Naive B cell (primary cell): ENCODE measurements at regions not wholly inside any gene's neighbourhood (a gene's known extent, or its start where the extent isn't known, plus 50 kb on each side); places are given as distances from the start of the nearest gene placed in this dataset.
A peak's percentile ranks its signal among the peaks of the same experiment; 100 is the strongest.

Source experiments
- ATAC-seq, 2 donors: fragments of 150-1000 bp; cut with Tn5 transposase; 2 replicates each; pipeline ENCODE4 v1.10.0; 2021; ENCODE audit warnings: low read depth in 2 of 2, mild to moderate bottlenecking in 2 of 2, moderate library complexity in 2 of 2
- DNase-seq: peaks from one replicate; pipeline ENCODE4 v3.0.0; 2022
- H3K27ac Mint-ChIP-seq, 6 donors: one replicate each; pipeline ENCODE4 v1.8.0; 2020 to 2022; ENCODE audit warnings: mild to moderate bottlenecking in 6 of 6, mixed read lengths in 6 of 6, moderate library complexity in 5 of 6, inconsistent platforms in 2 of 6
- H3K27me3 Mint-ChIP-seq, 3 donors: one replicate each; pipeline ENCODE4 v1.8.0; 2021 to 2022; ENCODE audit warnings: mixed read lengths in 3 of 3, mild to moderate bottlenecking in 1 of 3
- H3K36me3 Mint-ChIP-seq, 2 donors: one replicate each; pipeline ENCODE4 v1.8.0; 2020 to 2022; ENCODE audit warnings: mixed read lengths in 2 of 2, inconsistent platforms in 1 of 2, mild to moderate bottlenecking in 1 of 2
- H3K4me1 Mint-ChIP-seq, 3 donors: one replicate each; pipeline ENCODE4 v1.8.0; 2020 to 2022; ENCODE audit warnings: mixed read lengths in 3 of 3, inconsistent platforms in 1 of 3, mild to moderate bottlenecking in 1 of 3, moderate library complexity in 1 of 3
- H3K4me3 Mint-ChIP-seq, 8 donors: one replicate each; pipeline ENCODE4 v1.8.0; 2020 to 2022; ENCODE audit warnings: mild to moderate bottlenecking in 8 of 8, mixed read lengths in 8 of 8, moderate library complexity in 8 of 8, inconsistent platforms in 2 of 8
- H3K9me3 Mint-ChIP-seq, 7 donors: one replicate each; pipeline ENCODE4 v1.8.0; 2020 to 2022; ENCODE audit warnings: mixed read lengths in 7 of 7, mild to moderate bottlenecking in 5 of 7, inconsistent platforms in 2 of 7, moderate library complexity in 1 of 7

DNA sequence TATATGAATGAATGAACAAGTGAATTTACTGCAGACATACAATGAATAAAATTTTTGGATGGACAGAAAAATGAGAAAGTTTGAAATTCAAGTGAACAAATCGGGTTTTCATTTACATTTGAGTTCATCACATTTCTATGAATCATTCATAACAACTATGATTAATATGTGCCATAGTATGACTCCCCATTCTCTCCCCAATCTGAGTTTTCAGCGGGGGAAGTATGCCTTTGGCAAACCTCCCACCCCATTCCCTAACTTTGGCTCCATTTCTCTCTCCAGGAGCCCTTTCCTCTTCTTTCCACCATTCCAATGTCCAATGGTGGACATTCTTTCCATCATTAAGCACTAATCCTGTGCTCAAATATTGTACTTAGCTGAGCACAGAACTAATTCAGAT is 96.8 kb upstream of the LSM8 start:
- no peak for ATAC-seq
- no peak for DNase-seq
- H3K36me3 Mint-ChIP-seq, result no peaks in the 10 kb centered on the region
- peaks cover 6 to 10% (median 10%) of the 10 kb centered on the region in 3 donors for H3K27me3 Mint-ChIP-seq
- H3K9me3 Mint-ChIP-seq, result peaks cover 0 to 7% (median 2%) of the 10 kb centered on the region in 7 donors
- no peak overlapping the region for H3K4me3 Mint-ChIP-seq
- H3K4me1 Mint-ChIP-seq, result no peaks in the 10 kb centered on the region
- H3K27ac Mint-ChIP-seq, result no peak overlapping the region

- peaks cover 0 to 2% (median 0%) of the 10 kb centered on the region in 7 donors for H3K9me3 Mint-ChIP-seq
- H3K27me3 Mint-ChIP-seq, result peaks cover 0 to 12% (median 0%) of the 10 kb centered on the region in 3 donors
- no peak overlapping the region for H3K4me3 Mint-ChIP-seq
- H3K27ac Mint-ChIP-seq, result peak overlapping the region in 1 of 6 donors; percentile 8
- H3K36me3 Mint-ChIP-seq, result no peaks in the 10 kb centered on the region
- H3K4me1 Mint-ChIP-seq, result no peaks in the 10 kb centered on the region
- ATAC-seq, result no peak
- DNase-seq, result no peak
Observed at GRCh38 chr7:118094044-118094443, 89.9 kb upstream of the LSM8 start.

- no peaks in the 10 kb centered on the region for H3K36me3 Mint-ChIP-seq
- H3K27me3 Mint-ChIP-seq, result peaks cover 0 to 5% (median 0%) of the 10 kb centered on the region in 3 donors
Observed at GRCh38 chr7:118104812-118105441, 79.0 kb upstream of the LSM8 start.

GRCh38 chr7:118109607-118110006 is 74.4 kb upstream of the LSM8 start:
- H3K27me3 Mint-ChIP-seq, result peaks cover 0 to 9% (median 8%) of the 10 kb centered on the region in 3 donors
- H3K4me1 Mint-ChIP-seq, result no peaks in the 10 kb centered on the region
- H3K4me3 Mint-ChIP-seq, result no peak overlapping the region
- H3K36me3 Mint-ChIP-seq, result no peaks in the 10 kb centered on the region
- peaks cover 0 to 10% (median 5%) of the 10 kb centered on the region in 7 donors for H3K9me3 Mint-ChIP-seq
- H3K27ac Mint-ChIP-seq, result no peak overlapping the region
- DNase-seq (no peak), ATAC-seq (no peak)

More at GRCh38 chr7:118104812-118105441, 79.0 kb upstream of the LSM8 start:
- no peak overlapping the region for H3K4me3 Mint-ChIP-seq
- peaks cover 0 to 7% (median 0%) of the 10 kb centered on the region in 7 donors for H3K9me3 Mint-ChIP-seq
- H3K27ac Mint-ChIP-seq, result no peak overlapping the region
- H3K4me1 Mint-ChIP-seq, result no peaks in the 10 kb centered on the region
- ATAC-seq (no peak), DNase-seq (no peak)

DNA sequence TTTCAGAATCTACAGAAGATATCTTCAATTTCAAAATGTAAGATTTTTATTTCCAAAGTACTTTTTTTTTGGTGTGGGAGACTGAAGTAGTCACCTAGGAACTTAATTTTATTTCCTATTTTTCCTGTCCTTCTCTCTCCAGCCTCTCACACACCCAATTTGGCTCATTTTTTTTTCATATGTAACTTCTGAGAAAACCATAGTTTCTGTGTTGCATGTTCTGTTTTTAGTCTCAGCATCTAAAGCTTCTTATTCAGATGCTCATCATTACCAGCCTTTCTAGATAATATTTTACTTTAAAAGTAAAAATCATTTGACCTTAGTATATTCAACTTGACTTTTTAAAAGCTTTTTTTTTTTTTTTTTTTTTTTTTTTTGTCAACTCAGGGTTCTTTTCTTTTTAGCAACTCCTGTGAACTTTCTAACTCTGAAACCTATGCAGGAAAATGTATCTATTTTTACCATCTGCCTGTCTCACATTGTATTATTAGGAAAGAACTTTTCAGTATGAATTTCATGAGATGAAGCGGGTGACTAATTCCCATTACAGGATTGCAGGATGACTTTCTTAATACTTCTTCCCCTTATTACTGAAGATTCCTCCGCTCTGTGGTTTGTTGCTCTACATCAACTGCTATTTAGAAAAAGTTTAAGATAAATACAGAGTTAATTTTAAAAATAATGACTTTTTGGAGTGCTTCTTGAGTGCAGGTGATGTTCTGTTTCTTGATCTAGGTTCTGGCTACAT is 73.6 kb upstream of the LSM8 start:
- peaks cover 0 to 9% (median 8%) of the 10 kb centered on the region in 3 donors for H3K27me3 Mint-ChIP-seq
- DNase-seq (no peak), ATAC-seq (no peak)
- no peaks in the 10 kb centered on the region for H3K36me3 Mint-ChIP-seq
- peaks cover 0 to 12% (median 5%) of the 10 kb centered on the region in 7 donors for H3K9me3 Mint-ChIP-seq
- H3K27ac Mint-ChIP-seq, result no peak overlapping the region
- H3K4me1 Mint-ChIP-seq, result no peaks in the 10 kb centered on the region
- no peak overlapping the region for H3K4me3 Mint-ChIP-seq

DNA sequence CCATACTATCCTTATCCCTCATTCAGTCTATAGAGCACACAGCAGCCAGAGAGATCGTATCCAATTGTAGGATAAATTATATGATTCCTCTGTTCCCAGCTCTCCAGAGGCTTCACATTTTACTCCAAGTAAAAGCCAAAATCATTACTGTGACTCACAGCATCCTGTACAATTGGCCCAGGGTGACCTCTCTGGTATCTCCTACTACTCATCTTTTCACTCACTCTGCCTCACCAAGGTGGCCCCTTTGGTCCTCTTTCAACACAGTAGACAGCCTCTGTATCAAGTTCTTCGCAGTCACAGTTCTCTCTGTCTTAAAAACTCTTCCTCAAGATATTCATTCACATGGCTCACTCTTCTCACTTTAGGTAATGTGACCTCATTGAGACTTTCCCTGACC is 72.6 kb upstream of the LSM8 start:
- H3K9me3 Mint-ChIP-seq, result peaks cover 0 to 20% (median 8%) of the 10 kb centered on the region in 7 donors
- DNase-seq, result no peak
- no peak for ATAC-seq
- no peak overlapping the region for H3K4me3 Mint-ChIP-seq
- no peak overlapping the region for H3K27ac Mint-ChIP-seq
- H3K4me1 Mint-ChIP-seq, result no peaks in the 10 kb centered on the region
- H3K27me3 Mint-ChIP-seq, result peaks cover 0 to 9% (median 8%) of the 10 kb centered on the region in 3 donors
- no peaks in the 10 kb centered on the region for H3K36me3 Mint-ChIP-seq

DNA sequence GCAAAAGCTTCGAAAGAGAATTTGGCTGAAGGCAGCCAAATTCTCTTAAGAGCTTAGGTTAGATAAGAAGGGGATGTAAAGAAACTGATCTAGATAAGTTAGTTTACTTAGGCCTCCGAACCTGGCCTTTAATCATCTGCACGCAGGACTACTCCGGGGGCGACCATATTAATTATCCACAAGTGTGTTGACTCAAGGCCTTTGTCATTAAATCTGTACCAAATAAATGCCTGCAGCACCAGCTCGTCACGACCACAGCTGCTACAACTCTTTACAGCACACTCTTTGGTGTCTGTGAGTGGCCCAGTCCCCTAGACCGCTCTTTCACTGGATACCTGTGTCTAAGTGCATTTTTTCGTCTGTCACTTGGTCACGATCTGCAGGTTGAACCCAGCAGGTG is 69.8 kb upstream of the LSM8 start:
- peaks cover 0 to 46% (median 21%) of the 10 kb centered on the region in 7 donors for H3K9me3 Mint-ChIP-seq

GRCh38 chr7:118129041-118129795 is 54.7 kb upstream of the LSM8 start:
- H3K27me3 Mint-ChIP-seq, result peaks cover 0 to 6% (median 1%) of the 10 kb centered on the region in 3 donors
- DNase-seq, result no peak
- peak; percentile 57 to 68 for ATAC-seq
- peak overlapping the region in 3 of 6 donors; percentile 39 to 77 (median 47) for H3K27ac Mint-ChIP-seq
- H3K36me3 Mint-ChIP-seq, result peaks cover 0 to 2% of the 10 kb centered on the region in 2 donors
- peaks cover 0 to 7% (median 6%) of the 10 kb centered on the region in 3 donors for H3K4me1 Mint-ChIP-seq
- H3K4me3 Mint-ChIP-seq, result no peak overlapping the region
- peaks cover under 1 to 22% (median 16%) of the 10 kb centered on the region in 7 donors for H3K9me3 Mint-ChIP-seq

More for the DNA sequence above, 69.8 kb upstream of the LSM8 start:
- Mint-ChIP-seq H3K36me3 (no peaks in the 10 kb centered on the region), H3K4me1 (no peaks in the 10 kb centered on the region), H3K27ac (no peak overlapping the region), H3K27me3 (peaks cover 0 to 8% (median 7%) of the 10 kb centered on the region in 3 donors), H3K4me3 (no peak overlapping the region)
- DNase-seq (no peak), ATAC-seq (no peak)

- no peak overlapping the region for H3K27ac Mint-ChIP-seq
- no peak for DNase-seq
- H3K4me3 Mint-ChIP-seq, result no peak overlapping the region
- peaks cover 0 to 10% (median 6%) of the 10 kb centered on the region in 3 donors for H3K27me3 Mint-ChIP-seq
- peaks cover 5 to 22% (median 12%) of the 10 kb centered on the region in 7 donors for H3K9me3 Mint-ChIP-seq
- H3K36me3 Mint-ChIP-seq, result peaks cover 4 to 8% of the 10 kb centered on the region in 2 donors
- peaks cover 0 to 7% (median 6%) of the 10 kb centered on the region in 3 donors for H3K4me1 Mint-ChIP-seq
- no peak for ATAC-seq
Observed at GRCh38 chr7:118132764-118133163, 51.2 kb upstream of the LSM8 start.
